Ramos (cell line): ENCODE measurements at regions not wholly inside any gene's neighbourhood (a gene's known extent, or its start where the extent isn't known, plus 50 kb on each side); places are given as distances from the start of the nearest gene placed in this dataset.
"Not testable (repeated sequence)": the region's sequence is repeated elsewhere in the genome, so short reads cannot be mapped to it uniquely, and the experiment has no call there.

Source experiments
- in situ Hi-C: fragments of 300-500 bp; cut with MboI; formaldehyde crosslinking; loops from one replicate; pipeline ENCODE4 v1.14.3; 2022; ENCODE audit warnings: low sequenced_read_pairs; ENCODE audit not compliant: unreplicated experiment

- in situ Hi-C loops: no loop called here
Measured at GRCh38 chr5:68818870-68819269, 274.9 kb upstream of the SLC30A5 start.

GRCh38 chr5:68821056-68821455 is 272.8 kb upstream of the SLC30A5 start:
- in situ Hi-C loops: no loop called here

- in situ Hi-C loops: no loop called here
Measured at GRCh38 chr5:68822796-68823195, 271.0 kb upstream of the SLC30A5 start.

GRCh38 chr5:68823301-68823700 is 270.5 kb upstream of the SLC30A5 start:
- in situ Hi-C loops: no loop called here

GRCh38 chr5:68830377-68830898 is 263.4 kb upstream of the SLC30A5 start:
- in situ Hi-C loops: no loop called here

GRCh38 chr5:68834491-68834981 is 259.3 kb upstream of the SLC30A5 start:
- in situ Hi-C loops: no loop called here

- in situ Hi-C loops: no loop called here
Measured at GRCh38 chr5:68838157-68838718, 255.6 kb upstream of the SLC30A5 start.

GRCh38 chr5:68839019-68839552 is 254.7 kb upstream of the SLC30A5 start:
- in situ Hi-C loops: no loop called here

- in situ Hi-C loops: no loop called here
Measured at GRCh38 chr5:68843624-68844364, 250.0 kb upstream of the SLC30A5 start.

GRCh38 chr5:68845131-68845530 is 248.7 kb upstream of the SLC30A5 start:
- in situ Hi-C loops: no loop called here

- in situ Hi-C loops: no loop called here
Measured at GRCh38 chr5:68846828-68847227, 247.0 kb upstream of the SLC30A5 start.

- in situ Hi-C loops: no loop called here
Measured at GRCh38 chr5:68848091-68848490, 245.7 kb upstream of the SLC30A5 start.

GRCh38 chr5:68849103-68849502 is 244.7 kb upstream of the SLC30A5 start:
- in situ Hi-C loops: no loop called here

GRCh38 chr5:68849906-68850305 is 243.9 kb upstream of the SLC30A5 start:
- in situ Hi-C loops: no loop called here

- in situ Hi-C loops: no loop called here
Measured at GRCh38 chr5:68861099-68861498, 232.7 kb upstream of the SLC30A5 start.

GRCh38 chr5:68862560-68862959 is 231.3 kb upstream of the SLC30A5 start:
- in situ Hi-C loops: no loop called here

GRCh38 chr5:68865192-68865591 is 228.6 kb upstream of the SLC30A5 start:
- in situ Hi-C loops: not testable (repeated sequence)

GRCh38 chr5:68872088-68872839 is 221.6 kb upstream of the SLC30A5 start:
- in situ Hi-C loops: no loop called here

- in situ Hi-C loops: no loop called here
Measured at GRCh38 chr5:68873198-68873597, 220.6 kb upstream of the SLC30A5 start.

- in situ Hi-C loops: no loop called here
Measured at GRCh38 chr5:68875351-68875750, 218.5 kb upstream of the SLC30A5 start.

- in situ Hi-C loops: no loop called here
Measured at GRCh38 chr5:68883436-68883835, 210.4 kb upstream of the SLC30A5 start.
